ENCODE measurements at regions not wholly inside any gene's neighbourhood (a gene's known extent, or its start where the extent isn't known, plus 50 kb on each side); places are given as distances from the start of the nearest gene placed in this dataset.
"Not testable (repeated sequence)": the region's sequence is repeated elsewhere in the genome, so short reads cannot be mapped to it uniquely, and the experiment has no call there.

GRCh38 chr13:107801621-107802020 is 413.7 kb downstream of the LIG4 start:
- no peak overlapping the region for H3K27ac Mint-ChIP-seq
- H3K9me3 Mint-ChIP-seq, result peaks cover 3% of the 10 kb centered on the region
- no peaks in the 10 kb centered on the region for H3K36me3 Mint-ChIP-seq (ENCODE audit: low read depth)
- no peaks in the 10 kb centered on the region for H3K27me3 Mint-ChIP-seq
- no peak overlapping the region for H3K4me3 Mint-ChIP-seq
- H3K4me1 Mint-ChIP-seq (ENCODE audit: low read depth), result no peaks in the 10 kb centered on the region

- H3K9me3 Mint-ChIP-seq, result peaks cover 5% of the 10 kb centered on the region
- no peak overlapping the region for H3K27ac Mint-ChIP-seq
- no peak overlapping the region for H3K4me3 Mint-ChIP-seq
- H3K36me3 Mint-ChIP-seq (ENCODE audit: low read depth), result no peaks in the 10 kb centered on the region
- H3K4me1 Mint-ChIP-seq (ENCODE audit: low read depth), result no peaks in the 10 kb centered on the region
- H3K27me3 Mint-ChIP-seq, result no peaks in the 10 kb centered on the region
Observed at GRCh38 chr13:107799001-107799400, 416.3 kb downstream of the LIG4 start.

- Mint-ChIP-seq H3K27me3 (no peaks in the 10 kb centered on the region), H3K4me3 (no peak overlapping the region), H3K9me3 (no peaks in the 10 kb centered on the region), H3K36me3 (ENCODE audit: low read depth) (no peaks in the 10 kb centered on the region), H3K27ac (no peak overlapping the region), H3K4me1 (ENCODE audit: low read depth) (no peaks in the 10 kb centered on the region)
Observed at GRCh38 chr13:107790397-107790796, 424.9 kb downstream of the LIG4 start.

- H3K4me3 Mint-ChIP-seq, result no peak overlapping the region
- H3K36me3 Mint-ChIP-seq (ENCODE audit: low read depth), result no peaks in the 10 kb centered on the region
- H3K27ac Mint-ChIP-seq, result no peak overlapping the region
- no peaks in the 10 kb centered on the region for H3K9me3 Mint-ChIP-seq
- no peaks in the 10 kb centered on the region for H3K4me1 Mint-ChIP-seq (ENCODE audit: low read depth)
- H3K27me3 Mint-ChIP-seq, result no peaks in the 10 kb centered on the region
Observed at GRCh38 chr13:107788464-107789165, 426.7 kb downstream of the LIG4 start.

- H3K4me1 Mint-ChIP-seq (ENCODE audit: low read depth); H3K4me3 Mint-ChIP-seq; H3K27me3 Mint-ChIP-seq; H3K36me3 Mint-ChIP-seq (ENCODE audit: low read depth); H3K9me3 Mint-ChIP-seq; H3K27ac Mint-ChIP-seq: not testable (repeated sequence)
Observed at GRCh38 chr13:107782646-107783045, 432.7 kb downstream of the LIG4 start.

- no peak overlapping the region for H3K4me3 Mint-ChIP-seq
- H3K9me3 Mint-ChIP-seq, result peaks cover 8% of the 10 kb centered on the region
- no peak overlapping the region for H3K27ac Mint-ChIP-seq
Observed at GRCh38 chr13:107778094-107778493, 437.2 kb downstream of the LIG4 start.

GRCh38 chr13:107770541-107770940 is 444.8 kb downstream of the LIG4 start:
- Mint-ChIP-seq H3K4me3 (no peak overlapping the region), H3K9me3 (no peaks in the 10 kb centered on the region), H3K27me3 (no peaks in the 10 kb centered on the region), H3K27ac (peak overlapping the region; percentile 11), H3K36me3 (ENCODE audit: low read depth) (no peaks in the 10 kb centered on the region), H3K4me1 (ENCODE audit: low read depth) (no peaks in the 10 kb centered on the region)

More at GRCh38 chr13:107778094-107778493, 437.2 kb downstream of the LIG4 start:
- Mint-ChIP-seq H3K27me3 (no peaks in the 10 kb centered on the region), H3K36me3 (ENCODE audit: low read depth) (no peaks in the 10 kb centered on the region), H3K4me1 (ENCODE audit: low read depth) (no peaks in the 10 kb centered on the region)

- no peak overlapping the region for H3K4me3 Mint-ChIP-seq
- H3K36me3 Mint-ChIP-seq (ENCODE audit: low read depth), result no peaks in the 10 kb centered on the region
- H3K27ac Mint-ChIP-seq, result no peak overlapping the region
- no peaks in the 10 kb centered on the region for H3K27me3 Mint-ChIP-seq
- H3K4me1 Mint-ChIP-seq (ENCODE audit: low read depth), result no peaks in the 10 kb centered on the region
- H3K9me3 Mint-ChIP-seq, result no peaks in the 10 kb centered on the region
Observed at GRCh38 chr13:107767119-107767518, 448.2 kb downstream of the LIG4 start.

GRCh38 chr13:107765724-107766401 is 449.5 kb downstream of the LIG4 start:
- no peaks in the 10 kb centered on the region for H3K9me3 Mint-ChIP-seq
- H3K27ac Mint-ChIP-seq, result no peak overlapping the region
- H3K27me3 Mint-ChIP-seq, result no peaks in the 10 kb centered on the region
- no peak overlapping the region for H3K4me3 Mint-ChIP-seq
- H3K4me1 Mint-ChIP-seq (ENCODE audit: low read depth), result no peaks in the 10 kb centered on the region
- H3K36me3 Mint-ChIP-seq (ENCODE audit: low read depth), result no peaks in the 10 kb centered on the region

- no peaks in the 10 kb centered on the region for H3K27me3 Mint-ChIP-seq
- no peak overlapping the region for H3K27ac Mint-ChIP-seq
- H3K36me3 Mint-ChIP-seq (ENCODE audit: low read depth), result no peaks in the 10 kb centered on the region
- H3K4me1 Mint-ChIP-seq (ENCODE audit: low read depth), result no peaks in the 10 kb centered on the region
- H3K9me3 Mint-ChIP-seq, result peaks cover 4% of the 10 kb centered on the region
- no peak overlapping the region for H3K4me3 Mint-ChIP-seq
Observed at GRCh38 chr13:107764046-107764445, 451.3 kb downstream of the LIG4 start.

- Mint-ChIP-seq H3K4me1 (ENCODE audit: low read depth) (no peaks in the 10 kb centered on the region), H3K27me3 (no peaks in the 10 kb centered on the region), H3K27ac (no peak overlapping the region), H3K36me3 (ENCODE audit: low read depth) (no peaks in the 10 kb centered on the region), H3K9me3 (peaks cover 4% of the 10 kb centered on the region), H3K4me3 (no peak overlapping the region)
Observed at GRCh38 chr13:107753748-107754147, 461.6 kb downstream of the LIG4 start.

GRCh38 chr13:107753291-107753690 is 462.0 kb downstream of the LIG4 start:
- Mint-ChIP-seq H3K27ac (no peak overlapping the region), H3K36me3 (ENCODE audit: low read depth) (no peaks in the 10 kb centered on the region), H3K4me3 (no peak overlapping the region), H3K9me3 (peaks cover 4% of the 10 kb centered on the region), H3K27me3 (no peaks in the 10 kb centered on the region), H3K4me1 (ENCODE audit: low read depth) (no peaks in the 10 kb centered on the region)

GRCh38 chr13:107743983-107744382 is 471.4 kb downstream of the LIG4 start:
- no peak overlapping the region for H3K4me3 Mint-ChIP-seq
- no peaks in the 10 kb centered on the region for H3K9me3 Mint-ChIP-seq
- no peak overlapping the region for H3K27ac Mint-ChIP-seq
- no peaks in the 10 kb centered on the region for H3K4me1 Mint-ChIP-seq (ENCODE audit: low read depth)
- no peaks in the 10 kb centered on the region for H3K36me3 Mint-ChIP-seq (ENCODE audit: low read depth)
- no peaks in the 10 kb centered on the region for H3K27me3 Mint-ChIP-seq

GRCh38 chr13:107743526-107743925 is 471.8 kb downstream of the LIG4 start:
- Mint-ChIP-seq H3K9me3 (no peaks in the 10 kb centered on the region), H3K4me3 (no peak overlapping the region), H3K36me3 (ENCODE audit: low read depth) (no peaks in the 10 kb centered on the region), H3K4me1 (ENCODE audit: low read depth) (no peaks in the 10 kb centered on the region), H3K27me3 (no peaks in the 10 kb centered on the region), H3K27ac (no peak overlapping the region)

GRCh38 chr13:107743100-107743499 is 472.2 kb downstream of the LIG4 start:
- no peaks in the 10 kb centered on the region for H3K27me3 Mint-ChIP-seq
- H3K4me3 Mint-ChIP-seq, result no peak overlapping the region
- no peak overlapping the region for H3K27ac Mint-ChIP-seq
- no peaks in the 10 kb centered on the region for H3K4me1 Mint-ChIP-seq (ENCODE audit: low read depth)
- no peaks in the 10 kb centered on the region for H3K36me3 Mint-ChIP-seq (ENCODE audit: low read depth)
- no peaks in the 10 kb centered on the region for H3K9me3 Mint-ChIP-seq

GRCh38 chr13:107742544-107742943 is 472.8 kb downstream of the LIG4 start:
- Mint-ChIP-seq H3K9me3 (no peaks in the 10 kb centered on the region), H3K4me3 (no peak overlapping the region), H3K27me3 (no peaks in the 10 kb centered on the region), H3K36me3 (ENCODE audit: low read depth) (no peaks in the 10 kb centered on the region), H3K4me1 (ENCODE audit: low read depth) (no peaks in the 10 kb centered on the region), H3K27ac (no peak overlapping the region)

Measured in stimulated activated naive CD8-positive, alpha-beta T cell treated with anti-CD3 and anti-CD28 coated beads, Interleukin-15, Interleukin-2, amounts not matched to agents 100 ng/mL and 50 ng/mL, for 24 hours (primary cell).